Astrocyte of the spinal cord (primary cell): ENCODE measurements at regions not wholly inside any gene's neighbourhood (a gene's known extent, or its start where the extent isn't known, plus 50 kb on each side); places are given as distances from the start of the nearest gene placed in this dataset.

Experiments used
- DNase-seq: peaks from one replicate; pipeline ENCODE4 v3.0.0; 2011; ENCODE audit warnings: low read depth, low spot score
- H3K4me3 ChIP-seq: 2 replicates; pipeline ENCODE4 v1.5.1; 2011; ENCODE audit warnings: low read depth, mild to moderate bottlenecking, low read length, moderate library complexity
- in situ Hi-C: cut with HindIII; loops from 2 replicates; pipeline ENCODE4 v1.10.0; 2017; ENCODE audit warnings: low sequenced_read_pairs
- TF ChIP-seq, protein P1 (sequence below): IDR thresholded peaks from 2 replicates; pipeline ENCODE4 v1.5.1; 2012; ENCODE audit warnings: low read depth, mild to moderate bottlenecking, low read length, inconsistent platforms

DNA sequence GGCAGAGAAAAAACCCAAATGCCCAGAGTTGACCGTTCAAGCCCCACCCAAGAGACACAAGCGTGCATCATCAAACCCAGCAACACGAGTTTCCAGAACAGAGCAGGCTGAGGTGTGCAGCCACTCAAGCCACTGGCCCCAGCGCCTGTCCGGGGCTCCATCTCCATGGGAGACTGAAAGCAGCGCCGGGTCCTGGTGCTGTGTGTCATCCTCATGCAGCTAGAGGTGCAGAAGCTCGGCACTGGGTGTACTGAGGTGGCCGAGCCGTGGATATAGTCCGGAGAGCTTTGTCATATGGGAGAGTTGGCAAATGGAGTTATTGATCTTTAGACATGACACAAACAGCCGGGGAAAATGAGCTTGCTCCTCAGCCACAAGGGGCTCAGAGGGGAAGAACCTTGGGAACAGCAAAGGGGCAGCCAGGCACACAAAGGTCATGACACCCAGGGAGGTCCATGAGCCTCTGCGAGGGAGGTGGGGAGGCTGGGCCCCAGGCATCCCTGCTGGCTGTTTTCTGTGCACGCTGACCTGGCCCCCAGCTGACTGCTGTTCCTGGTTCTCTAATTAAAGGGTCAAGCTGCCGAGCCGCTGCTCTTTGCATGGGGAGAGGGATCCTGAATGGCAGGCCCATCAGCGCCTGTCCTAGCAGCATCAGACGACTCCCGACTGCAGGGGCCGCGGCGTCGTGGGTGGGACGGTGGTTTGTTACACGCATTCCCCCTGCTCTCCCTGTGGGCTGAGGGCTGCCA is 145.4 kb upstream of the SFSWAP start:
- no peak for DNase-seq
- in situ Hi-C loops = no loop called here
- no peak overlapping the region for H3K4me3 ChIP-seq
- TF ChIP-seq, protein P1, sequence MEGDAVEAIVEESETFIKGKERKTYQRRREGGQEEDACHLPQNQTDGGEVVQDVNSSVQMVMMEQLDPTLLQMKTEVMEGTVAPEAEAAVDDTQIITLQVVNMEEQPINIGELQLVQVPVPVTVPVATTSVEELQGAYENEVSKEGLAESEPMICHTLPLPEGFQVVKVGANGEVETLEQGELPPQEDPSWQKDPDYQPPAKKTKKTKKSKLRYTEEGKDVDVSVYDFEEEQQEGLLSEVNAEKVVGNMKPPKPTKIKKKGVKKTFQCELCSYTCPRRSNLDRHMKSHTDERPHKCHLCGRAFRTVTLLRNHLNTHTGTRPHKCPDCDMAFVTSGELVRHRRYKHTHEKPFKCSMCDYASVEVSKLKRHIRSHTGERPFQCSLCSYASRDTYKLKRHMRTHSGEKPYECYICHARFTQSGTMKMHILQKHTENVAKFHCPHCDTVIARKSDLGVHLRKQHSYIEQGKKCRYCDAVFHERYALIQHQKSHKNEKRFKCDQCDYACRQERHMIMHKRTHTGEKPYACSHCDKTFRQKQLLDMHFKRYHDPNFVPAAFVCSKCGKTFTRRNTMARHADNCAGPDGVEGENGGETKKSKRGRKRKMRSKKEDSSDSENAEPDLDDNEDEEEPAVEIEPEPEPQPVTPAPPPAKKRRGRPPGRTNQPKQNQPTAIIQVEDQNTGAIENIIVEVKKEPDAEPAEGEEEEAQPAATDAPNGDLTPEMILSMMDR = no peak

DNA sequence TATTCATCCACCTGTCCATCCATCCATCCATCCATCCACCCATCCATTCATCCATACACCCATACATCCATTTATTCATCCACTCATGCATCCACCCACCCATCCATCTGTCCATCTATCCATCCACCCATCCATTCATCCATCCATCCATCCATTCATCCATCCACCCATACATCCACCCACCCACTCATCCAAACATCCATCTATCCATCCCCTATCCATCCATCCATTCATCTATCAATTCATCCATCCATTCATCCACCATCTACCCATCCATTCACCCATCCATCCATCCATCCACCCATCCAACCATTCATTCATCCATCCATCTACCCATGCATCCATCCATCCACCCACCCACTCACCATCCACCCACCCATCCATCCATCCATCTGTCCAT is 142.6 kb upstream of the SFSWAP start:
- no peak overlapping the region for H3K4me3 ChIP-seq
- no peak for DNase-seq
- TF ChIP-seq, protein P1 = no peak
- in situ Hi-C loops = no loop called here

DNA sequence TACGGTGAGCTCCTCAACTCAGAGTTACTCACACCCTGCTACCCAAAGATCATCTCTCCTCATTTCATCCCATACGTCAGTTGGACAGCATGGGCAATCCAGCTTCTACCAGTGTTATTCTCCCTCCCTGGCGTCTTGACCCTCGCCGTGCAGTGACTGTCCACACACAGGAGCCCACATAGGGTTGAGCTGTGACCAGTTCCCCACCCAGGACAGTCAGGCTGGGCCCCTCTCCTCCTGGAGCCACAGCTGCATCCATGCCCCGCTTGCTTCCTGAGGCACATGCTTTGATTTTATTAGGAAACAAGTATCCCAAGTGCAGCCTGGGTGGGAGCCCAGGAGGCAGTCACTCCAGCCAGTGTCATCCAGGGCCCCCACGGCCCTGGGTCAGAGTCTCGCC is 140.3 kb upstream of the SFSWAP start:
- in situ Hi-C loops = no loop called here
- TF ChIP-seq, protein P1 = no peak
- no peak for DNase-seq
- no peak overlapping the region for H3K4me3 ChIP-seq

DNA sequence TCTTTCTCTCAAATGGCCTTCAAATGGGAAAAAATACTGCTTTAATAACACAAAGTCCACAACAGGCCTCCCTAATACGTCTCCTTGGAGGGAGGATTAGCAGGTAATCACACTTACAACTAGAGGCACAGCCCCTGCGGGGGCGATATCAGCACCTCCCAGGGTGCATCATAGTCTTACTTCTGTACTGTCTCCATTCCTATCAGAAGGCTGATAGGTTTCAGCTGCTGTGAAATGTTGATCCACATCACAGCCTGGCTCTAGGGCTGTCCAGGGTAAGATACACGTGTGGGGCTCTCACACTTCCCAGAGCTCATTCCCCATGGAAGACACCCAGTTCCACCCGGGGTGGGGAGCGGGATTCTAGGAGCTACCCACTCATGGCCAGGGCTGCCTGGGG is 139.1 kb upstream of the SFSWAP start:
- in situ Hi-C loops = no loop called here
- DNase-seq = no peak
- no peak overlapping the region for H3K4me3 ChIP-seq
- TF ChIP-seq, protein P1 = no peak

DNA sequence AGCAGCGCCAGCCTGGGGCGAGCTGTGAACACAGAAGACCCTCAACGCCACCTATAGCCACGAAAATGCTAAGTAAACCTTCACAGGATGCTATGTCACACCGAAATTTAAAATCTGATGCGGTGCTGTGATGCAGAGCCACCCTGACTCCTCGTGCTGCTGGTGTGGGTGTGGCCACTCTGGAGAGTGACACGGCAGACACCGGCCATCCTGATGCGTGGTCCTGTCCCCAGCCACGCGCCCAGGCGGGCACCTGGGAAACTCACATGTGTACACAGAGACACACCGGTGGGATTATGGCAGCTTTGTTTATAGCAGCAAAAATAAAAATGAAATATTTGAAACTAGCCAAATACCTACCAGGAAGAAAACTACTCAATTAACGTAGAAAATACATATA is 138.3 kb upstream of the SFSWAP start:
- DNase-seq = no peak
- H3K4me3 ChIP-seq = no peak overlapping the region
- TF ChIP-seq, protein P1 = no peak
- in situ Hi-C loops = no loop called here

DNA sequence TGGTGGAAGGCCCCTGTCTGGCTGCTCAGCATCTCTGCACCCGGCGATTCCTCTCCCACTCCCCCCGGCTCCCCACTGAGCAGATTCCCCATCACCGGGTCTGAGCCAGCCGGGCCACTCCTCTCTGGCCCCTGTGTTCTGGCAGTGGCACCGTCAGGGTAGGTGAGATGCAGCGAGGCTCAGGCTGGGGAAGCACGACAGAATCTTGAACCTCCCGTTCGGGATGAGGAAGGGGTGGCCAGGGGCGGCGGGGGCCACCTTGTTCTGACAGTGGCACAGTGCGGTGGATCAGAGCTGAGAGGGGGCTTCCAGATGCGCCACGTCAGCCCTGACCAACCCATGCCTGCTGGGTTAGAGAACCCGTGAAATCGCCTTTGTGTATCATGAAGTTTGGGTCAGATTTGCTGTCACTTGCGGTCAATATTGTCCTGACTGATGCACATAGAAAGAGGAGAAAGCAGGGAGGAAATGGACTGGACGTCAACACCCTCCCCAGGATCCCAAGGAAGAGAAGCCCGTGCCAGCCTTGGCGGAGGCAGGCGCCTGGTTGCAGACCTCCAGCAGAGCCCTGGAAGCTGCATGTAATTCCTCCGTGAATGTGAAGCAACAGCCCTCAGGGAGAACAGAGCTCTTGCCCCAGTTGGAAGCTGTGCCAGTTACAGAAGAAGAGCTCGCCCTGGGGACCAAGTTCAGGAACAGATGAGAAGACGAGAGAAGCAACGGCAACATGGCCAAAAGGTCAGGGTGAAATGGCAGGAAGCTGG is 137.1 kb upstream of the SFSWAP start:
- in situ Hi-C loops = no loop called here
- no peak for DNase-seq
- TF ChIP-seq, protein P1 = no peak
- H3K4me3 ChIP-seq = no peak overlapping the region
